Fibroblast of skin of right quadriceps (primary cell): ENCODE measurements at regions not wholly inside any gene's neighbourhood (a gene's known extent, or its start where the extent isn't known, plus 50 kb on each side); places are given as distances from the start of the nearest gene placed in this dataset.

Experiments used
- DNase-seq: peaks from one replicate; pipeline ENCODE4 v3.0.0-alpha.2; 2013

GRCh38 chr4:63795301-63795700 lies 613.9 kb downstream of the TECRL start:
- DNase-seq = no peak

GRCh38 chr4:63790377-63790776 lies 618.9 kb downstream of the TECRL start:
- no peak for DNase-seq

- no peak for DNase-seq
Observed at GRCh38 chr4:63788271-63788670, 621.0 kb downstream of the TECRL start.

GRCh38 chr4:63787326-63787725 lies 621.9 kb downstream of the TECRL start:
- no peak for DNase-seq

- no peak for DNase-seq
Observed at GRCh38 chr4:63786171-63786570, 623.1 kb downstream of the TECRL start.

- no peak for DNase-seq
Observed at GRCh38 chr4:63784822-63785221, 624.4 kb downstream of the TECRL start.

- DNase-seq = no peak
Observed at GRCh38 chr4:63777601-63778000, 631.6 kb downstream of the TECRL start.

- DNase-seq = no peak
Observed at GRCh38 chr4:63764400-63764799, 644.9 kb downstream of the TECRL start.

- no peak for DNase-seq
Observed at GRCh38 chr4:63757929-63758328, 651.3 kb downstream of the TECRL start.

- DNase-seq = no peak
Observed at GRCh38 chr4:63742882-63743281, 666.4 kb downstream of the TECRL start.

- no peak for DNase-seq
Observed at GRCh38 chr4:63729519-63729918, 679.7 kb downstream of the TECRL start.

GRCh38 chr4:63728480-63729177 lies 680.6 kb downstream of the TECRL start:
- no peak for DNase-seq

- DNase-seq = no peak
Observed at GRCh38 chr4:63717384-63717783, 691.9 kb downstream of the TECRL start.

GRCh38 chr4:63708661-63709060 lies 700.6 kb downstream of the TECRL start:
- no peak for DNase-seq

- DNase-seq = no peak
Observed at GRCh38 chr4:63700569-63700968, 708.7 kb downstream of the TECRL start.

- no peak for DNase-seq
Observed at GRCh38 chr4:63693321-63693720, 715.9 kb downstream of the TECRL start.

- DNase-seq = no peak
Observed at GRCh38 chr4:63678358-63678931, 730.8 kb downstream of the TECRL start.

- DNase-seq = no peak
Observed at GRCh38 chr4:63670735-63671134, 738.5 kb downstream of the TECRL start.

- no peak for DNase-seq
Observed at GRCh38 chr4:63663870-63664269, 745.4 kb downstream of the TECRL start.

- no peak for DNase-seq
Observed at GRCh38 chr4:63644396-63644795, 764.9 kb downstream of the TECRL start.

- no peak for DNase-seq
Observed at GRCh38 chr4:63637270-63637669, 772.0 kb downstream of the TECRL start.

- no peak for DNase-seq
Observed at GRCh38 chr4:63632858-63633257, 776.4 kb downstream of the TECRL start.

GRCh38 chr4:63620271-63620670 lies 789.0 kb downstream of the TECRL start:
- DNase-seq = no peak

- no peak for DNase-seq
Observed at GRCh38 chr4:63619771-63620170, 789.5 kb downstream of the TECRL start.
